ENCODE measurements at regions not wholly inside any gene's neighbourhood (a gene's known extent, or its start where the extent isn't known, plus 50 kb on each side); places are given as distances from the start of the nearest gene placed in this dataset.

- no peak for TF ChIP-seq CTCF (IDR thresholded peaks at IDR 0.05; ENCODE audit: insufficient read depth, low read length, poor library complexity, severe bottlenecking)
- TF ChIP-seq EZH2phosphoT487 (conservative IDR thresholded peaks at IDR 0.05; ENCODE audit: low read length), result no peak
- H3K9ac ChIP-seq (ENCODE audit: low read length), result no peak overlapping the region
- H2AFZ ChIP-seq (ENCODE audit: low read depth, low read length, severe bottlenecking), result no peak overlapping the region
- H3K27me3 ChIP-seq (ENCODE audit: low read length), result no peaks in the 10 kb centered on the region
- H4K20me1 ChIP-seq (ENCODE audit: low read depth, low read length), result no peaks in the 10 kb centered on the region
- H3K27ac ChIP-seq (ENCODE audit: low read depth, low read length), result no peak overlapping the region
- no peaks in the 10 kb centered on the region for H3K9me2 ChIP-seq (replicated peaks; ENCODE audit: insufficient read depth, low read length)
- H3K4me3 ChIP-seq (ENCODE audit: insufficient read depth, low read length, poor library complexity, severe bottlenecking), result no peak overlapping the region
- H3K9me3 ChIP-seq (ENCODE audit: insufficient read depth, low read length), result no peaks in the 10 kb centered on the region
- H3K4me2 ChIP-seq (ENCODE audit: low read depth, low read length, poor library complexity, severe bottlenecking), result no peak overlapping the region
- no peaks in the 10 kb centered on the region for H3K79me2 ChIP-seq (ENCODE audit: insufficient read depth, low read length)
- H3K36me3 ChIP-seq (ENCODE audit: low read length), result no peaks in the 10 kb centered on the region
- H3F3A ChIP-seq (ENCODE audit: insufficient read depth), result no peaks in the 10 kb centered on the region
Measured at GRCh38 chr1:186550832-186551231, 89.9 kb upstream of the PDC start.

GRCh38 chr1:186541003-186541402 lies 80.1 kb upstream of the PDC start:
- no peaks in the 10 kb centered on the region for H3K9me3 ChIP-seq (ENCODE audit: insufficient read depth, low read length)
- no peak overlapping the region for H3K27ac ChIP-seq (ENCODE audit: low read depth, low read length)
- TF ChIP-seq EZH2phosphoT487 (conservative IDR thresholded peaks at IDR 0.05; ENCODE audit: low read length) (no peak), CTCF (IDR thresholded peaks at IDR 0.05; ENCODE audit: insufficient read depth, low read length, poor library complexity, severe bottlenecking) (no peak)
- no peaks in the 10 kb centered on the region for H3F3A ChIP-seq (ENCODE audit: insufficient read depth)
- no peak overlapping the region for H3K4me3 ChIP-seq (ENCODE audit: insufficient read depth, low read length, poor library complexity, severe bottlenecking)
- H3K79me2 ChIP-seq (ENCODE audit: insufficient read depth, low read length), result no peaks in the 10 kb centered on the region
- no peaks in the 10 kb centered on the region for H3K9me2 ChIP-seq (replicated peaks; ENCODE audit: insufficient read depth, low read length)
- no peaks in the 10 kb centered on the region for H3K27me3 ChIP-seq (ENCODE audit: low read length)
- H3K9ac ChIP-seq (ENCODE audit: low read length), result no peak overlapping the region
- no peaks in the 10 kb centered on the region for H3K36me3 ChIP-seq (ENCODE audit: low read length)
- H3K4me2 ChIP-seq (ENCODE audit: low read depth, low read length, poor library complexity, severe bottlenecking), result no peak overlapping the region
- H4K20me1 ChIP-seq (ENCODE audit: low read depth, low read length), result no peaks in the 10 kb centered on the region
- H2AFZ ChIP-seq (ENCODE audit: low read depth, low read length, severe bottlenecking), result no peak overlapping the region

GRCh38 chr1:186540521-186540920 lies 79.6 kb upstream of the PDC start:
- Histone ChIP-seq H3K9me3 (ENCODE audit: insufficient read depth, low read length) (no peaks in the 10 kb centered on the region), H3K36me3 (ENCODE audit: low read length) (no peaks in the 10 kb centered on the region), H3K4me3 (ENCODE audit: insufficient read depth, low read length, poor library complexity, severe bottlenecking) (no peak overlapping the region), H3K9me2 (replicated peaks; ENCODE audit: insufficient read depth, low read length) (no peaks in the 10 kb centered on the region), H3K27me3 (ENCODE audit: low read length) (no peaks in the 10 kb centered on the region), H3K9ac (ENCODE audit: low read length) (no peak overlapping the region), H3K4me2 (ENCODE audit: low read depth, low read length, poor library complexity, severe bottlenecking) (no peak overlapping the region), H3F3A (ENCODE audit: insufficient read depth) (no peaks in the 10 kb centered on the region), H3K79me2 (ENCODE audit: insufficient read depth, low read length) (no peaks in the 10 kb centered on the region), H4K20me1 (ENCODE audit: low read depth, low read length) (no peaks in the 10 kb centered on the region), H2AFZ (ENCODE audit: low read depth, low read length, severe bottlenecking) (no peak overlapping the region), H3K27ac (ENCODE audit: low read depth, low read length) (no peak overlapping the region)
- no peak for TF ChIP-seq EZH2phosphoT487 (conservative IDR thresholded peaks at IDR 0.05; ENCODE audit: low read length)
- TF ChIP-seq CTCF (IDR thresholded peaks at IDR 0.05; ENCODE audit: insufficient read depth, low read length, poor library complexity, severe bottlenecking), result no peak
